Left renal pelvis (tissue), 4 donors: ENCODE measurements at regions not wholly inside any gene's neighbourhood (a gene's known extent, or its start where the extent isn't known, plus 50 kb on each side); places are given as distances from the start of the nearest gene placed in this dataset.

Source experiments
- DNase-seq, 4 donors: peaks; one replicate each; pipeline ENCODE4 v3.0.0-alpha.2; 2013; ENCODE audit warnings: low read depth in 4 of 4, low spot score in 3 of 4

DNA sequence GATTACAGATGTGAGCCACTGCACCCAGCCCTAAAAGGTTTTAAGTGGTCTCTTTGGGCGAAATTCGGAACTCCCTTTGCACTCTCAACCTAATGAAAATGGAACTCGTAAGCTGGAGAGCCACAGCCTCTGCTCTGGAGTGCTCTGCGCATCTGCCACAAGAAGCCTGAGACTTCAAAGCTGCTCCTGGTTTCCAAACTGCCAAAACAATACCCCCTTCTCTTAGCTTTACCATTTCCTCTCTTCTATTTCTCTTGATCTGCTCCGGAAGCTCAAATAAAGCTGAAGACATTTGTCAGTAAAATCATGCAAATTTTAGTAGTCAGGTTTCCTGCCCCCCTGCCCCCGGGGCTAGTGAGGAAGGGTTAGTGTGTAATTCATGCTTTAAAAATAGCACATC lies 312.7 kb downstream of the MFSD1 start:
- no peak for DNase-seq

DNA sequence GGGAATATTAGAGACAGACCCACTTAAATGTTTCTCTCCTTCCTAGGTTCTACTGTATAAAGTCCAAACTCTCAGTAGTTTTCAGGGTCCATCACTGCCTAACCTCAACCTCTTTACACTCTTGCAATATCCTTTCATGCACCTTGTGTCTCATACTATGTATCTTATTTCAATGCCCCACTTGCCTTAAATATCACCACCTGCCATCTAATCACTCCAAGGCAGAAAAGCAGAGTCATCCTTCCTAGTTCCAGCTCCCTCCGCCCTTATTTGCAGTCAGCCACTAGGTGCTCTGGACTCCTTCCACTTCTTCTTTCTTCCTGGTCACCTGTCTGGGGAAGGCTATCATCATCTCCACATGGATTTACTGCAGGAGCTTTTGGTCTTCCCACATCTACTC lies 322.0 kb downstream of the MFSD1 start:
- no peak for DNase-seq

DNA sequence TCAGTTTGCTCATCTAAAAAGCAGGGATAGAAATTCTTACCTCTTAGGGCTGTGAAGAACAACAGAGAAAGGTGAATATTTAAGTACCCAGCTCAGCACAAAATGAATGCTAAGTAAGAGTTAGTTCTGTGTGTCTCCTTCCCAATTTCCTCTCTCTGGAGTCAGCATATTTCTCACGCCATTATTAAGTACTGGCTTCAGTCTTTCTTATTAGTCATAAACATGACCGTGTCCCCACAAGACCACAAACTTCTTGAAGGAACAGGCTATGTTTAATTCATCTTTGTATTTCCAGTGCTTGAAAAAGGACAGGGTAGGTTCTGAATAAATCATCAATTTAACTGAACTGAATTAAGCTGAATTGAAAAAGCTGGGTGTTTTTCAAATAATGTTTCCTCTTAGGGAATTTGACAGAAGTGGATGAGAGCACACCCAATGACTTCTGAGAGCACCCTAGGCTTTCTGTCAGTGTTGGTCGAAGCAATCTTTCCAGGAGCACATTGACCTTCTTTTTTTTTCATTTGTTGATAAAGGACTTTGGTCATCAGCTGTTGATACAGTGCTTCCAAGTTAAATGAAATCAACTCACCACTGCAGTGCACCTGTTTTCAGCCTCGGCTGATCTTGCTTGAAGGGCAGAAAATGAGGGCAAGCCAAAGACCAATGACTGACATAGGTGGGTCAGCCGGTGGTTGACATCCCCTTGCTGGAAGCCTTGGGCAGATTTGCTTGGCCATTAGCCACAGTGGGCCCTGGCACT lies 324.6 kb downstream of the MFSD1 start:
- no peak for DNase-seq

DNA sequence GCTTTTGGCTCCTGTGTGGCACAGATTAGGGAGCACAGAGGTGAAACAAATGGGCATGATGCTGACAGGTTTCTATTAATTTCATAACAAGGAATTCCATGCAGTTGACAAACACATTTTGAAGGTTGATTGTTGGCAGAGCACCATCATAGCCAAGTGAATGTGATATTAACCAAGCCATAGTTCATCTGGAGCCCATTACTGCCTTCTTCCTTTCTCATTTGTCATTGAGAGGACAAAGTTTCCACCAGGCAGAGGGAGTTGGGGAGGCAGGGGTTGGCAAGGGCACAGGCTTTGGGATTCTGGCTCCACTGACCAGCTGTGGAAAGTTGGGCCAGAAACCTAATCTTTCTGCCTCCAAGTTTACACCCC lies 325.2 kb downstream of the MFSD1 start:
- DNase-seq: no peak

DNA sequence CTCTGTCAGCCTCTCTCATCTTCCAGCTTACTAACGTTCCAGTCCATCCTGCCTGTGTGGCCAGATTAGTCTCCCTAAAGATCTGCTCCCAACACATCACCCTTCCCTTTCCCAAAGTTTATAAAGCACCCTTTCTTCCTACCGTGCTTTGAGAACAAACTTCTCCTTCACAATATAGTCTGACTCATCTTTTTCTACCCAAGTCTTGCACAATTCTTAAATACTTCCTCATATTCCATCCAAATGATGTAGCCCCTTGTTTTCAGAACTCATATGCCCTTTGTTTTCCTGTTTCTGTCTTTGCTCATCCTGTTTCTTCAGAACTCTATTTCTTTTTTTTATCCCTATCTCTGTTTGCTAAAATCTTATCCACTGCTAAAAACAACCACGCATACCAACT lies 326.8 kb downstream of the MFSD1 start:
- DNase-seq: no peak

GRCh38 chr3:159130108-159130507 lies 328.3 kb downstream of the MFSD1 start:
- no peak for DNase-seq

GRCh38 chr3:159131376-159131775 lies 329.5 kb downstream of the MFSD1 start:
- no peak for DNase-seq

- no peak for DNase-seq
Measured at GRCh38 chr3:159137949-159138348, 336.1 kb downstream of the MFSD1 start.

- DNase-seq: no peak
Measured at GRCh38 chr3:159139326-159139725, 337.5 kb downstream of the MFSD1 start.

GRCh38 chr3:159144472-159144871 lies 342.6 kb downstream of the MFSD1 start:
- DNase-seq: no peak

- no peak for DNase-seq
Measured at GRCh38 chr3:159144891-159145290, 343.0 kb downstream of the MFSD1 start.

DNA sequence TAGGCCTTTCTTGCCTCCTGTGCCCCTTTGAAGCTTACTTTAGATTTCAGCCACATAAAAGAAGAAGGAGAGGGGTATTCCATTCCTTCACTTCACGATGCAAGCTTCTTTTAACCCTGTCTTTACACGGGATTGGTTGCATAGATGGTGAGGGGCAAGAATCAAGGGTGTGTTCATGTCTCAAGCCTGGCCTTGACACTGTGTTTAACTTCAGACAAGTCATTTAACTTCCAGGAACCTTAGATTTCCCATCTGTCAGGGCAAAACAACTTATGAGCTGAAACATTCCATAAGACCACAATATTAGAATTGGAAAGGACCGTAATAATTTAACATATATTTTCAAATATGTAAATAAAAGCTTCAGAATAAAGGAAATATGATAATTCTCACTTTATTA lies 344.5 kb downstream of the MFSD1 start:
- DNase-seq: no peak

GRCh38 chr3:159146856-159147435 lies 345.1 kb downstream of the MFSD1 start:
- no peak for DNase-seq

DNA sequence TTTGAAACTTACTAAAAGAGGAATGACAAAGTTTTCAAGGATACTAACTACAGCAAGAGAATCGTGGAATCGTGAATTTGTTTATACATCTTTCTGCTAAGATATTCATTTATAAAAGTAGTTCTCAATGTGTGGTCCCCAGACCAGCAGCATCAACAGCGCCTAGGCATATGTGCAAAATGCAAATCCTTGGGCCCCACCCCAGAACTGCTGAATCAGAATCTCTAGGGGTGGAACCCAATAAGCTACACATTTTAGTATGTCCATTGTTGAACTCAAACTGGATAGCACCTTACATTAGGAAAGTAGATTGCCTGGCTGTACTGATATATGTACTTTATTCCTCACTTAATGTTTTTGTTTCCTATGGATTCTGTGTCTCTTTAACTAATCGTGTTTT lies 346.0 kb downstream of the MFSD1 start:
- no peak for DNase-seq

DNA sequence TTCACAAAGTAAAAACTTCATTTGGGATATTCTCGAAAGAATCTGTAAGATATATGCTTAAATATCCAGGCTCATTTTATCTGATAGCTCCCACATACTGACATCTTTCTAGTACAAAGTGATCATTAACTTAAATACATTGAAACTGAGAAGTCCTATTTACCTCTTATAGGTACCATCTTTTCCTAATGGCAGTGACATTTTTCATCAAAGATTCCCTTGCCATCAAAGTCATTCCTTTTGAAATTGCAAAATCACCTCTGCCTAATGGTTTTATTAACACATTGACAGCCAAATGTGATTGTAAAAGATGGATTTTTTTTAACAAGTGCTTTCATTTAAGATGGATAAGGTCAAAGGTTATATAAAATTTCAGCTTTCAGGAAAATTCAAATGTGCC lies 346.6 kb downstream of the MFSD1 start:
- no peak for DNase-seq

GRCh38 chr3:159149131-159149530 lies 347.3 kb downstream of the MFSD1 start:
- DNase-seq: no peak

- DNase-seq: no peak
Measured at GRCh38 chr3:159149633-159150032, 347.8 kb downstream of the MFSD1 start.

- no peak for DNase-seq
Measured at GRCh38 chr3:159150180-159150579, 348.3 kb downstream of the MFSD1 start.

DNA sequence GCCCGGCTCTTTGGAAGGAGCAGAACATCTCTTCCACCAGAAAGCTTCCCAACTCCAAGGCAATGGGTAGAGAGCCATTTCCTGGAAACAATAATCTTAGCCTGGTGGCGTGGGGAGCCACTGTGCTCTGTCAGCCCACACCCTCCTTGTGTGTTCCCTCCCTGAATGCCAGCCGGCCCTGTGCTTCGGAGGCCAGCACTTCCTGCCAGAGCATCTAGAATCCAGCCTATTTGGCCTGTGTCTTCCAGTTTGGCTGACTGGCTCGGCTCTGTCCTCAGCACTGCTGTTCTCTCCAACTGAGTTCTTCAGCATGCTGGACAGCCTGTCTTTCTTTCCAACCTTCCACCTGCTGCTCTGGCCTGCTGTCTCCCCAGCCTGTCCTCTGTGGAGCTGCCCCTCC lies 349.3 kb downstream of the MFSD1 start:
- no peak for DNase-seq

GRCh38 chr3:159157275-159157674 lies 355.4 kb downstream of the MFSD1 start:
- no peak for DNase-seq

GRCh38 chr3:159158213-159158612 lies 356.4 kb downstream of the MFSD1 start:
- DNase-seq: no peak

DNA sequence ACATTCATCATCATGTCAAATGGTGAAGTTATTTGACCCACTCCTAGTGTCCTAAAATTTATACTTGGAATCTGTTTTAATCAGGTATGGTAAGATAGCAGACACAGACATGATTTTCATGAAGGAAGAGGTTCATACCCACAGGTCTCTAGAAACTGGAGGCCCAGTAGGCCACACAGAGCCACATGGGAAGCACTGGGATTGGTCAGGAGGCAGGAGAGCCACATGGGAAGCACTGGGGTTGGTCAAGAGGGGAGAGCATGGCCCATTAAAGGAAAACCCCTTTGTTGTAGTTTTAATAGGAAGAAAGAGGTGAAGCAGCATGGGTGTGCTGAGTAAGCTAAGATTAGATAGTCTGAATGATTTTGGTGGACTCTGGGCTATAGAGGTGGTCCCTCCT lies 356.9 kb downstream of the MFSD1 start:
- DNase-seq: no peak

GRCh38 chr3:159159546-159159945 lies 357.7 kb downstream of the MFSD1 start:
- no peak for DNase-seq
